NT2/D1 (cell line): ENCODE measurements at regions not wholly inside any gene's neighbourhood (a gene's known extent, or its start where the extent isn't known, plus 50 kb on each side); places are given as distances from the start of the nearest gene placed in this dataset.

ENCODE experiments used
- YY1 ChIP-seq: IDR thresholded peaks from 2 replicates; pipeline ENCODE4 v1.6.1; 2011; ENCODE audit not compliant: insufficient read length, insufficient read depth
- ZNF274 ChIP-seq: IDR thresholded peaks from 2 replicates; pipeline ENCODE4 v1.6.1; 2011; ENCODE audit warnings: mild to moderate bottlenecking, low read depth, low read length

DNA sequence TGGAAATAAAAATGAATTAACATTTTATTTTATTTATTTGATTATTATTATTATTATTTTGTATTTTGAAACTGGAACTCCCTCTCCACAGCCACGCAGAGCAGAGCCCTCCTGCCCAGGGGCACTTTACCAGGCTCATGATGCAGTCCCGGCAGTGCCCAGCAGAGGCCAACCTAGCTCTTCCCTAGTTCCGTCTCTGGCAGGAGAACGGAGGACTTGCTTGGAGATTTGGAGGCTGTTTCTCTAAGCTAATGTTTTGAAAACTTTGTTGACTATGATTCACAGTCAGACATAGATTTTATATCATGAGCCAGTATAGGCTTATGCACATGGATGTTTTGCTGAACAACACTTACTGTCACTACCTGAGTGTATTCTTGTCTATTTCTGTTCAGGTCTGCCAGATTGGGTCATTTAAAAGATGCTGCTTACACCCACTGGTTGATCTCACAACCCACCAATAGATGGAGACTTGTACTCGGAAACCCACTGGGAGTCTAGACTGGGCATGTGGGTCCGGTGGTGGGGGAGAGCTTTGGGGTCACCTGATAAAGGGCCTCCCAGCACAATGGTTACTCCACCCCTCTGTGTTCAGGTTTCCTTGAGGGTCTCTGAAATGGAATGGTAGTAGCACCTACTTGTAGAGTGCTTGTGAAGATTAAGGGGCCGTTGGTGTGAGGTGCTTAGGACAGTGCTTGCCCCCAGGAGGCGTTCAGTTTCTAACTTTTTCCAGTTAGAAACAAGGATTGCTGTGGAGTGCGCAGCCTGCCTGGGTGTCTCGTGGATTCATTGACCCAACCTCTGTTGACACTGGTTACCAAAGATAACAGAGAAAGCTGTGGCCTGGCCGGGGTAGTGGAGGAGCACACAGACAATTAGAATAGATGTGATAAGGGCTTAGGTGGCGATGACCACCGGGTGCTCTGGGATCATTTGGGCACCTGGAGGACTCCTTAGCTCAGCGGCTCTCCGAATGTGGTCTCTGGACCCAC is 177.3 kb downstream of the HAUS1 start:
- TF ChIP-seq YY1 (no peak), ZNF274 (no peak)
